ENCODE measurements at regions not wholly inside any gene's neighbourhood (a gene's known extent, or its start where the extent isn't known, plus 50 kb on each side); places are given as distances from the start of the nearest gene placed in this dataset.
A peak's percentile ranks its signal among the peaks of the same experiment; 100 is the strongest.
"Not testable (repeated sequence)": the region's sequence is repeated elsewhere in the genome, so short reads cannot be mapped to it uniquely, and the experiment has no call there.

- no peak for DNase-seq (ENCODE audit: low spot score)
Observed at GRCh38 chr1:101420406-101420805, 183.6 kb downstream of the S1PR1 start.

- not testable (repeated sequence) for DNase-seq (ENCODE audit: low spot score)
Observed at GRCh38 chr1:101428083-101428482, 191.3 kb downstream of the S1PR1 start.

- no peak for DNase-seq (ENCODE audit: low spot score)
Observed at GRCh38 chr1:101428562-101428961, 191.7 kb downstream of the S1PR1 start.

- DNase-seq (ENCODE audit: low spot score), result no peak
Observed at GRCh38 chr1:101431956-101432510, 195.2 kb downstream of the S1PR1 start.

- no peak for DNase-seq (ENCODE audit: low spot score)
Observed at GRCh38 chr1:101435831-101436511, 199.2 kb downstream of the S1PR1 start.

- no peak for DNase-seq (ENCODE audit: low spot score)
Observed at GRCh38 chr1:101437800-101438199, 201.0 kb downstream of the S1PR1 start.

GRCh38 chr1:101438359-101438758 is 201.5 kb downstream of the S1PR1 start:
- peak; percentile 9 for DNase-seq (ENCODE audit: low spot score)

GRCh38 chr1:101440485-101440884 is 203.7 kb downstream of the S1PR1 start:
- DNase-seq (ENCODE audit: low spot score), result no peak

- no peak for DNase-seq (ENCODE audit: low spot score)
Observed at GRCh38 chr1:101444381-101444780, 207.6 kb downstream of the S1PR1 start.

GRCh38 chr1:101444873-101445618 is 208.2 kb downstream of the S1PR1 start:
- DNase-seq (ENCODE audit: low spot score), result peak; percentile 48

GRCh38 chr1:101448018-101448417 is 211.2 kb downstream of the S1PR1 start:
- no peak for DNase-seq (ENCODE audit: low spot score)

- DNase-seq (ENCODE audit: low spot score), result not testable (repeated sequence)
Observed at GRCh38 chr1:101450691-101451090, 213.9 kb downstream of the S1PR1 start.

GRCh38 chr1:101451888-101452287 is 215.1 kb downstream of the S1PR1 start:
- no peak for DNase-seq (ENCODE audit: low spot score)

GRCh38 chr1:101452825-101453224 is 216.0 kb downstream of the S1PR1 start:
- no peak for DNase-seq (ENCODE audit: low spot score)

- no peak for DNase-seq (ENCODE audit: low spot score)
Observed at GRCh38 chr1:101453844-101454243, 217.0 kb downstream of the S1PR1 start.

GRCh38 chr1:101455166-101455565 is 218.3 kb downstream of the S1PR1 start:
- no peak for DNase-seq (ENCODE audit: low spot score)

GRCh38 chr1:101460739-101461138 is 223.9 kb downstream of the S1PR1 start:
- no peak for DNase-seq (ENCODE audit: low spot score)

- DNase-seq (ENCODE audit: low spot score), result no peak
Observed at GRCh38 chr1:101463195-101463594, 226.4 kb downstream of the S1PR1 start.

- DNase-seq (ENCODE audit: low spot score), result no peak
Observed at GRCh38 chr1:101465941-101466340, 229.1 kb downstream of the S1PR1 start.

GRCh38 chr1:101474039-101474665 is 237.3 kb downstream of the S1PR1 start:
- peak; percentile 40 for DNase-seq (ENCODE audit: low spot score)

GRCh38 chr1:101476541-101476940 is 239.7 kb downstream of the S1PR1 start:
- no peak for DNase-seq (ENCODE audit: low spot score)

GRCh38 chr1:101479945-101480344 is 243.1 kb downstream of the S1PR1 start:
- DNase-seq (ENCODE audit: low spot score), result no peak

GRCh38 chr1:101482306-101482705 is 245.5 kb downstream of the S1PR1 start:
- DNase-seq (ENCODE audit: low spot score), result no peak

All from SW480 (cell line).